Neural cell (in vitro differentiated cells): ENCODE measurements at regions not wholly inside any gene's neighbourhood (a gene's known extent, or its start where the extent isn't known, plus 50 kb on each side); places are given as distances from the start of the nearest gene placed in this dataset.

Experiments
- H2AFZ ChIP-seq: fragments of 200-600, 300-800 bp; sonication (generic), shearing (Covaris generic); 2 replicates; pipeline ENCODE4 v1.6.0; 2014; ENCODE audit warnings: low read depth, mild to moderate bottlenecking, antibody characterized with exemption, low read length, moderate library complexity
- H3F3A ChIP-seq: fragments of 200-600 bp; shearing (Covaris generic); 2 replicates; pipeline ENCODE4 v1.6.1; 2016; ENCODE audit warnings: mild to moderate bottlenecking, moderate library complexity, mixed read lengths, antibody characterized with exemption, low read length; ENCODE audit not compliant: insufficient read depth, poor library complexity, severe bottlenecking
- H3K27ac ChIP-seq: fragments of 200-600, 300-800 bp; sonication (generic), shearing (Covaris generic); 2 replicates; pipeline ENCODE4 v1.5.1; 2014; ENCODE audit warnings: mild to moderate bottlenecking, low read length, moderate library complexity
- H3K27me3 ChIP-seq: fragments of 300-800, 200-600 bp; sonication (generic), shearing (Covaris generic); 2 replicates; pipeline ENCODE4 v1.6.0; 2014; ENCODE audit warnings: mild to moderate bottlenecking, low read depth, low read length, moderate library complexity; ENCODE audit not compliant: insufficient read depth
- H3K36me3 ChIP-seq: fragments of 300-800, 200-600 bp; sonication (generic), shearing (Covaris generic); 2 replicates; pipeline ENCODE4 v1.5.1; 2014; ENCODE audit warnings: mild to moderate bottlenecking, antibody characterized with exemption, low read length, moderate library complexity; ENCODE audit not compliant: insufficient read depth
- H3K4me2 ChIP-seq: fragments of 300-800, 200-600 bp; sonication (generic), shearing (Covaris generic); 2 replicates; pipeline ENCODE4 v1.6.0; 2014; ENCODE audit warnings: mild to moderate bottlenecking, low read length
- H3K4me3 ChIP-seq: fragments of 300-800, 200-600 bp; sonication (generic), shearing (Covaris generic); 2 replicates; pipeline ENCODE4 v1.5.1; 2014; ENCODE audit warnings: mild to moderate bottlenecking, low read length, moderate library complexity
- H3K79me2 ChIP-seq: fragments of 200-600 bp; shearing (Covaris generic); replicated peaks from 2 replicates; pipeline ENCODE4 v1.6.0; 2014; ENCODE audit warnings: mild to moderate bottlenecking, low read length, moderate library complexity; ENCODE audit not compliant: insufficient read depth
- H3K9ac ChIP-seq: fragments of 300-800, 200-600 bp; sonication (generic), shearing (Covaris generic); 2 replicates; pipeline ENCODE4 v1.6.1; 2016; ENCODE audit warnings: mild to moderate bottlenecking, low read length, mixed read lengths
- H3K9me2 ChIP-seq: fragments of 200-600 bp; shearing (Covaris generic); 2 replicates; pipeline ENCODE4 v1.6.1; 2016; ENCODE audit warnings: mild to moderate bottlenecking, low read length, mixed read lengths; ENCODE audit not compliant: insufficient read depth
- H3K9me3 ChIP-seq: fragments of 200-600, 300-800 bp; sonication (generic), shearing (Covaris generic); 2 replicates; pipeline ENCODE4 v1.6.1; 2016; ENCODE audit warnings: mild to moderate bottlenecking, mixed run types, low read length, moderate library complexity, mixed read lengths
- H4K20me1 ChIP-seq: fragments of 200-600 bp; shearing (Covaris generic); 2 replicates; pipeline ENCODE4 v1.6.1; 2016; ENCODE audit warnings: mild to moderate bottlenecking, mixed run types; ENCODE audit not compliant: insufficient read depth
- CTCF ChIP-seq: fragments of 450-650 bp; IDR thresholded peaks from 2 replicates; pipeline ENCODE4 v1.5.1; 2014; ENCODE audit warnings: antibody characterized with exemption, mild to moderate bottlenecking, moderate library complexity; ENCODE audit not compliant: poor library complexity, severe bottlenecking
- EP300 ChIP-seq: fragments of 450-650 bp; conservative IDR thresholded peaks from 2 replicates; pipeline ENCODE4 v1.6.1; 2014; ENCODE audit warnings: antibody characterized with exemption, mild to moderate bottlenecking, moderate library complexity; ENCODE audit not compliant: poor library complexity, severe bottlenecking
- EZH2 ChIP-seq: fragments of 200-600, 300-800 bp; shearing (Covaris generic), sonication (generic); IDR thresholded peaks from 2 replicates; pipeline ENCODE4 v1.6.1; 2014; ENCODE audit warnings: antibody characterized with exemption, low read length, borderline replicate concordance, mild to moderate bottlenecking; ENCODE audit not compliant: insufficient read depth, poor library complexity, severe bottlenecking
- MXI1 ChIP-seq: fragments of 450-650 bp; conservative IDR thresholded peaks from 2 replicates; pipeline ENCODE4 v1.6.1; 2014; ENCODE audit warnings: antibody characterized with exemption, mild to moderate bottlenecking; ENCODE audit not compliant: poor library complexity, severe bottlenecking
- POLR2AphosphoS5 ChIP-seq: IDR thresholded peaks from 2 replicates; pipeline ENCODE4 v1.6.1; 2012
- RAD21 ChIP-seq: fragments of 450-650 bp; conservative IDR thresholded peaks from 2 replicates; pipeline ENCODE4 v1.6.1; 2014; ENCODE audit warnings: antibody characterized with exemption, mild to moderate bottlenecking, moderate library complexity
- REST ChIP-seq: IDR thresholded peaks from 2 replicates; pipeline ENCODE4 v1.6.1; 2012; ENCODE audit warnings: borderline replicate concordance
- SMC3 ChIP-seq: fragments of 450-650 bp; conservative IDR thresholded peaks from 2 replicates; pipeline ENCODE4 v1.6.1; 2014; ENCODE audit warnings: antibody characterized with exemption, mild to moderate bottlenecking, moderate library complexity; ENCODE audit not compliant: poor library complexity
- TAF1 ChIP-seq: IDR thresholded peaks from 2 replicates; pipeline ENCODE4 v1.6.1; 2012; ENCODE audit warnings: low read depth

GRCh38 chr12:107574691-107575090 lies 110.9 kb upstream of the PWP1 start:
- Histone ChIP-seq H3K9me3 (no peaks in the 10 kb centered on the region), H3K27me3 (no peaks in the 10 kb centered on the region), H4K20me1 (no peaks in the 10 kb centered on the region), H3K9ac (no peak overlapping the region), H3K36me3 (no peaks in the 10 kb centered on the region), H3K4me3 (no peak overlapping the region), H3K27ac (no peak overlapping the region), H3F3A (no peaks in the 10 kb centered on the region), H3K9me2 (no peaks in the 10 kb centered on the region), H2AFZ (no peak overlapping the region), H3K4me2 (no peak overlapping the region), H3K79me2 (no peaks in the 10 kb centered on the region)
- TF ChIP-seq SMC3 (no peak), EP300 (no peak), CTCF (no peak), EZH2 (no peak), RAD21 (no peak), MXI1 (no peak), REST (no peak), TAF1 (no peak), POLR2AphosphoS5 (no peak)

GRCh38 chr12:107580750-107581618 lies 104.6 kb upstream of the PWP1 start:
- Histone ChIP-seq H3K4me2 (no peak overlapping the region), H3K9me3 (no peaks in the 10 kb centered on the region), H3F3A (no peaks in the 10 kb centered on the region), H3K27me3 (peaks cover 20% of the 10 kb centered on the region), H4K20me1 (no peaks in the 10 kb centered on the region), H3K79me2 (no peaks in the 10 kb centered on the region), H3K9me2 (no peaks in the 10 kb centered on the region), H3K27ac (no peak overlapping the region), H3K36me3 (no peaks in the 10 kb centered on the region), H3K4me3 (peak overlapping the region; percentile 39), H2AFZ (no peak overlapping the region), H3K9ac (no peak overlapping the region)
- TF ChIP-seq RAD21 (no peak), SMC3 (no peak), POLR2AphosphoS5 (no peak), MXI1 (no peak), EZH2 (no peak), EP300 (no peak), TAF1 (no peak), CTCF (no peak), REST (no peak)
